Transverse colon (tissue), 3 donors: ENCODE measurements at regions not wholly inside any gene's neighbourhood (a gene's known extent, or its start where the extent isn't known, plus 50 kb on each side); places are given as distances from the start of the nearest gene placed in this dataset.

Experiments
- EP300 ChIP-seq: sonication (generic); formaldehyde crosslinking; IDR thresholded peaks from one replicate; pipeline ENCODE4 v1.6.1; 2017; ENCODE audit warnings: antibody characterized with exemption, low read depth
- POLR2A ChIP-seq: fragments of 450-650 bp; IDR thresholded peaks from one replicate; pipeline ENCODE4 v1.6.1; 2016; ENCODE audit warnings: antibody characterized with exemption, mild to moderate bottlenecking, moderate library complexity
- TF ChIP-seq, protein P1 (sequence below), 5 experiments: fragments of 200-600 bp in 3 of 5; fragments of 450-650 bp in 2 of 5; sonication (generic) in 3 of 5; IDR thresholded peaks; 1 replicate in 2 of 5; 2 replicates in 3 of 5; pipeline ENCODE4 v1.5.1; 2016 to 2017; ENCODE audit warnings: antibody characterized with exemption in 5 of 5, inconsistent platforms in 3 of 5, mild to moderate bottlenecking in 2 of 5, moderate library complexity in 1 of 5

DNA sequence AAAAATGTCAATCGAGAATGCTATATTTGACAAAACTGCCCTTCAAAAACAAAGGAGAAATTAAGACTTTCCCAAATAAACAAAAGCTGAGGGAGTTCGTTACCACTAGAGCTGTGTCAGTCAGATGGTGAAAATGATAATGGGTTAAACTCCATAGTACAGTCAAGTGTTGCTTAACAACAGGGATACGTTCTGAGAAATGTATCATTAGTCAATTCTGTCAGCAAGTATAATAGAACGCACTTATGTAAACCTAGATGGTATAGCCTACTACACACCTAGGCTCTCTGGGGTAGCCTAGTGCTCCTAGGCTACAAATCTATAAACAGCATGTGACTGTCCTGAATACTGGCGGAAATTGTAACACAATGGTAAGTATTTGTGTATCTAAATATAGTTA is 138.7 kb downstream of the DRD1 start:
- TF ChIP-seq POLR2A (no peak), EP300 (no peak)
- TF ChIP-seq, protein P1, sequence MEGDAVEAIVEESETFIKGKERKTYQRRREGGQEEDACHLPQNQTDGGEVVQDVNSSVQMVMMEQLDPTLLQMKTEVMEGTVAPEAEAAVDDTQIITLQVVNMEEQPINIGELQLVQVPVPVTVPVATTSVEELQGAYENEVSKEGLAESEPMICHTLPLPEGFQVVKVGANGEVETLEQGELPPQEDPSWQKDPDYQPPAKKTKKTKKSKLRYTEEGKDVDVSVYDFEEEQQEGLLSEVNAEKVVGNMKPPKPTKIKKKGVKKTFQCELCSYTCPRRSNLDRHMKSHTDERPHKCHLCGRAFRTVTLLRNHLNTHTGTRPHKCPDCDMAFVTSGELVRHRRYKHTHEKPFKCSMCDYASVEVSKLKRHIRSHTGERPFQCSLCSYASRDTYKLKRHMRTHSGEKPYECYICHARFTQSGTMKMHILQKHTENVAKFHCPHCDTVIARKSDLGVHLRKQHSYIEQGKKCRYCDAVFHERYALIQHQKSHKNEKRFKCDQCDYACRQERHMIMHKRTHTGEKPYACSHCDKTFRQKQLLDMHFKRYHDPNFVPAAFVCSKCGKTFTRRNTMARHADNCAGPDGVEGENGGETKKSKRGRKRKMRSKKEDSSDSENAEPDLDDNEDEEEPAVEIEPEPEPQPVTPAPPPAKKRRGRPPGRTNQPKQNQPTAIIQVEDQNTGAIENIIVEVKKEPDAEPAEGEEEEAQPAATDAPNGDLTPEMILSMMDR (IDR thresholded peaks at IDR 0.05), result no peak
